Left ventricle myocardium inferior (tissue), 1 donor: ENCODE measurements at regions not wholly inside any gene's neighbourhood (a gene's known extent, or its start where the extent isn't known, plus 50 kb on each side); places are given as distances from the start of the nearest gene placed in this dataset.
"Not testable (repeated sequence)": the region's sequence is repeated elsewhere in the genome, so short reads cannot be mapped to it uniquely, and the experiment has no call there.

Experiments used
- DNase-seq: peaks from one replicate; pipeline ENCODE4 v3.0.0-alpha.2; 2020
- H3K27ac ChIP-seq: fragments of 200-600 bp; replicated peaks from 2 replicates; pipeline ENCODE4 v1.8.0; 2021
- H3K27me3 ChIP-seq: fragments of 200-600 bp; 2 replicates; pipeline ENCODE4 v1.8.0; 2021; ENCODE audit warnings: low read depth
- H3K36me3 ChIP-seq: fragments of 200-600 bp; 2 replicates; pipeline ENCODE4 v1.8.0; 2021
- H3K4me1 ChIP-seq: fragments of 200-600 bp; 2 replicates; pipeline ENCODE4 v1.8.0; 2021
- H3K4me3 ChIP-seq: fragments of 200-600 bp; 2 replicates; pipeline ENCODE4 v1.8.0; 2021; ENCODE audit warnings: mild to moderate bottlenecking, moderate library complexity
- H3K9me3 ChIP-seq: fragments of 200-600 bp; replicated peaks from 2 replicates; pipeline ENCODE4 v1.8.0; 2021
- intact Hi-C: fragments of 100-400 bp; cut with micrococcal nuclease; formaldehyde crosslinking; loops from one replicate; pipeline ENCODE4 v1.11.0; 2022
- TF ChIP-seq, protein P1 (sequence below): fragments of 200-600 bp; IDR thresholded peaks from 2 replicates; pipeline ENCODE4 v1.8.0; 2021; ENCODE audit warnings: antibody characterized with exemption, mild to moderate bottlenecking, borderline replicate concordance
- donor health status: DM: no; HTN: yes; CAD: no; lungs with severe emphysema.

GRCh38 chr9:102506406-102506805 lies 488.7 kb upstream of the CYLC2 start:
- intact Hi-C loops, result no loop called here

DNA sequence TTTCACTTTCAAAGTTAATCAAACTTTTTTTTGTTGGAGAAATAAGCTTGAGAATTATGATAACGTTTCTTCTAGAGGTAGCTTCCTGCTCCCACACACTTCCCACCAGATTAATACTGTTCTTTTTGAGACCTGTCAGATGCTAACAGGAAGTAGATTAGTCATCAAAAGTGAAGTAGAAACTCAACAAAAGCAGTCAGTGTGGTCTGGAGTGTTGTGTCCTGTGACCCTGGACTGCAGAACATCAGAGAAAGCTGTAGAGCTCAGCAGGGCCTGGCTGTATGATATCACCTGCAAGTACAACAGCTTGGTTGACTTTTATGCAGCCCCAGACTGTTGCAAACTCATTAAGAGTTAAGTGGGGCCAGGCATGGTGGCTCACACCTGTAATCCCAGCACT lies 495.7 kb upstream of the CYLC2 start:
- Histone ChIP-seq H3K4me3 (no peak overlapping the region), H3K36me3 (no peaks in the 10 kb centered on the region), H3K4me1 (no peaks in the 10 kb centered on the region), H3K27me3 (no peaks in the 10 kb centered on the region), H3K27ac (no peak overlapping the region), H3K9me3 (peaks cover 14% of the 10 kb centered on the region)
- DNase-seq, result no peak
- TF ChIP-seq, protein P1, sequence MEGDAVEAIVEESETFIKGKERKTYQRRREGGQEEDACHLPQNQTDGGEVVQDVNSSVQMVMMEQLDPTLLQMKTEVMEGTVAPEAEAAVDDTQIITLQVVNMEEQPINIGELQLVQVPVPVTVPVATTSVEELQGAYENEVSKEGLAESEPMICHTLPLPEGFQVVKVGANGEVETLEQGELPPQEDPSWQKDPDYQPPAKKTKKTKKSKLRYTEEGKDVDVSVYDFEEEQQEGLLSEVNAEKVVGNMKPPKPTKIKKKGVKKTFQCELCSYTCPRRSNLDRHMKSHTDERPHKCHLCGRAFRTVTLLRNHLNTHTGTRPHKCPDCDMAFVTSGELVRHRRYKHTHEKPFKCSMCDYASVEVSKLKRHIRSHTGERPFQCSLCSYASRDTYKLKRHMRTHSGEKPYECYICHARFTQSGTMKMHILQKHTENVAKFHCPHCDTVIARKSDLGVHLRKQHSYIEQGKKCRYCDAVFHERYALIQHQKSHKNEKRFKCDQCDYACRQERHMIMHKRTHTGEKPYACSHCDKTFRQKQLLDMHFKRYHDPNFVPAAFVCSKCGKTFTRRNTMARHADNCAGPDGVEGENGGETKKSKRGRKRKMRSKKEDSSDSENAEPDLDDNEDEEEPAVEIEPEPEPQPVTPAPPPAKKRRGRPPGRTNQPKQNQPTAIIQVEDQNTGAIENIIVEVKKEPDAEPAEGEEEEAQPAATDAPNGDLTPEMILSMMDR, result no peak
- intact Hi-C loops, result no loop called here

More at GRCh38 chr9:102506406-102506805, 488.7 kb upstream of the CYLC2 start:
- no peaks in the 10 kb centered on the region for H3K4me1 ChIP-seq
- TF ChIP-seq, protein P1, result no peak
- no peak overlapping the region for H3K4me3 ChIP-seq
- peaks cover 4% of the 10 kb centered on the region for H3K9me3 ChIP-seq
- H3K36me3 ChIP-seq, result no peaks in the 10 kb centered on the region
- no peak overlapping the region for H3K27ac ChIP-seq
- DNase-seq, result no peak
- no peaks in the 10 kb centered on the region for H3K27me3 ChIP-seq

DNA sequence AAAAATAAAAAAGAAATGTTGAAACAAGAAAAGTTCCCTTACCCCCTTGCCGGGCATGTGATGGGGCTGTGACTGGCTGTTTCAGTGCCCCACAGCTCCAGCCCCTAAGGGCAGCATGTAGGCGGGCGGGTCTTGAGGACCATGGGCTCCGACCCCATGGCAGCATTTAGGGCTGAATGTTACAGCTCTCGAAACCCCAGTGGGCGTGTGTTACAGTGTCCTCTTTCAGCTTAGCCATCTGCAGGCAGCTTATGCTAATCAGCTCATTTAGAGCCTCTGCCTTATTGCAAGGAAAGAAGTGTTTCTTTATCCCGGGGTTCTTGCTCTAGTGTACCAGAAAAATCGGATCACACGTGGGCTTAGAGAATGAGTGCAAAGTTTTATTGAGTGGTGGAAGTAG lies 497.4 kb upstream of the CYLC2 start:
- TF ChIP-seq, protein P1, result no peak
- peaks cover 14% of the 10 kb centered on the region for H3K9me3 ChIP-seq
- no peak overlapping the region for H3K27ac ChIP-seq
- no peaks in the 10 kb centered on the region for H3K27me3 ChIP-seq
- no peak overlapping the region for H3K4me3 ChIP-seq
- intact Hi-C loops, result no loop called here
- no peaks in the 10 kb centered on the region for H3K4me1 ChIP-seq
- H3K36me3 ChIP-seq, result no peaks in the 10 kb centered on the region
- DNase-seq, result no peak

DNA sequence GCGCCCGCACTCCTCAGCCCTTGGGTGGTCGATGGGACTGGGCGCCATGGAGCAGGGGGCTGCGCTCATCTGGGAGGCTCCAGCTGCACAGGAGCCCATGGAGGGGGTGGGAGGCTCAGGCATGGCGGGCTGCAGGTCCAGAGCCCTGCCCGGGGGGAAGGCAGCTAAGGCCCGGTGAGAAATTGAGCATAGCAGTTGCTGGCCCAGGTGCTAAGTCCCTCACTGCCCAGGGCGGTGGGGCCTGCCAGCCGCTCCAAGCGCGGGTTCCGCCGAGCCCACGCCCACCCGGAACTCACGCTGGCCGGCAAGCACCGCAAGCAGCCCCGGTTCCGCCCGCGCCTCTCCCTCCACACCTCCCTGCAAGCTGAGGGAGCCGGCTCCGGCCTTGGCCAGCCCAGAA lies 508.2 kb upstream of the CYLC2 start:
- H3K27me3 ChIP-seq, intact Hi-C loops, H3K36me3 ChIP-seq, DNase-seq, H3K4me3 ChIP-seq, H3K4me1 ChIP-seq, H3K27ac ChIP-seq, H3K9me3 ChIP-seq: not testable (repeated sequence)

GRCh38 chr9:102483651-102484050 lies 511.5 kb upstream of the CYLC2 start:
- Histone ChIP-seq H3K36me3 (no peaks in the 10 kb centered on the region), H3K4me3 (no peak overlapping the region), H3K9me3 (no peaks in the 10 kb centered on the region), H3K27ac (no peak overlapping the region), H3K27me3 (no peaks in the 10 kb centered on the region), H3K4me1 (no peaks in the 10 kb centered on the region)
- intact Hi-C loops, result no loop called here
- DNase-seq, result no peak
- TF ChIP-seq, protein P1, result no peak

DNA sequence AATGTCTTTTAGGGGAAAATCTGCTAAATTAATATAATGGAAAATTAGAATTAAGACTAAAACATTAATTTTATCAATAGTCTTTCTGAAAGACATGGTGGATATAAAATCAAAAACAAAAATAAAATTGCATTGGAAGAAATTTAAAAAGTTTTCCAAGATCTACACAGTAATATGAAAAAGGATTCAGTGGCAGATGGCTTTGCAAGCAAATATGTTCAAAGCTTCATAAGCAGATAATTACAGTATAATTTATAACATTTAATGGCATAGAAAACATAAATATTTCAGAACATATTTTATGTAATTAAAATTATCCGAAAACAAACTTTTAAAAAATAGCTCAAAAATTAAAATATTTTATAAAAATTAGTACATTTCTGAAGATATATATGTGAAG lies 512.4 kb upstream of the CYLC2 start:
- H3K27ac ChIP-seq, result no peak overlapping the region
- H3K4me3 ChIP-seq, result no peak overlapping the region
- no peaks in the 10 kb centered on the region for H3K9me3 ChIP-seq
- no peaks in the 10 kb centered on the region for H3K36me3 ChIP-seq
- TF ChIP-seq, protein P1, result no peak
- intact Hi-C loops, result no loop called here
- no peaks in the 10 kb centered on the region for H3K4me1 ChIP-seq
- no peaks in the 10 kb centered on the region for H3K27me3 ChIP-seq
- no peak for DNase-seq
